ENCODE measurements at regions not wholly inside any gene's neighbourhood (a gene's known extent, or its start where the extent isn't known, plus 50 kb on each side); places are given as distances from the start of the nearest gene placed in this dataset.

DNA sequence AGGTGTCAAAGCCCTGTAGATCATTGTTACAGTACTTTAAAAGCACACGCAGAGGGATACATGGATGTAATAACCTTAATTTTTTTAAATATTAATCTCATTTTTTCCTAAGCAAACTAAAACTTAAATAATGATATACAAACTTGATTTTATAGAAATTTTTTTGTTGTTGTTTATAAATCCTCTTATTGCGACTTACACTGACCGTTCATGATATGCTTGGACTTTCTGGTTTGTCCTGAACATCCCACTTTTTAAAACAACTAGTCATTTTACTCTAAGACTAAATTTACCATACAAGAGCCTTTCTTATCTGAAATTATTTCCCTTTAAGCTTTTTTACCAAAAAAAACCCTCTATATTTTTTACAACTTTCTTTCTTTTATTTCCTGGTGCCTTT is 2106.0 kb downstream of the PCDH7 start:
- TF ChIP-seq POLR2A (IDR thresholded peaks at IDR 0.05; ENCODE audit: low read depth, low read length) (no peak), TAF1 (IDR thresholded peaks at IDR 0.05; ENCODE audit: borderline replicate concordance, low read depth, low read length) (no peak), POLR2AphosphoS5 (IDR thresholded peaks at IDR 0.05; ENCODE audit: low read depth, low read length) (no peak)
